Stimulated activated CD4-positive, alpha-beta T cell treated with anti-CD3 and anti-CD28 coated beads, Interleukin-4, amount 100 ng/mL, for 48 hours (primary cell): ENCODE measurements at regions not wholly inside any gene's neighbourhood (a gene's known extent, or its start where the extent isn't known, plus 50 kb on each side); places are given as distances from the start of the nearest gene placed in this dataset.
"Not testable (repeated sequence)": the region's sequence is repeated elsewhere in the genome, so short reads cannot be mapped to it uniquely, and the experiment has no call there.

Source experiments
- DNase-seq, 2 donors: peaks; one replicate each; pipeline ENCODE4 v3.0.0-alpha.2; 2020; ENCODE audit warnings: low read depth in 2 of 2

GRCh38 chr7:148514236-148514635 lies 76.3 kb upstream of the C7orf33 start:
- DNase-seq = no peak

- DNase-seq = no peak
Observed at GRCh38 chr7:148515237-148515636, 75.3 kb upstream of the C7orf33 start.

- no peak for DNase-seq
Observed at GRCh38 chr7:148515728-148516695, 74.6 kb upstream of the C7orf33 start.

- DNase-seq = not testable (repeated sequence)
Observed at GRCh38 chr7:148519386-148519785, 71.2 kb upstream of the C7orf33 start.

- DNase-seq = no peak
Observed at GRCh38 chr7:148521271-148521670, 69.3 kb upstream of the C7orf33 start.

- DNase-seq = no peak
Observed at GRCh38 chr7:148523550-148523949, 67.0 kb upstream of the C7orf33 start.

GRCh38 chr7:148524479-148525224 lies 65.9 kb upstream of the C7orf33 start:
- DNase-seq = no peak

- peak; percentile 90 for DNase-seq
Observed at GRCh38 chr7:148527717-148528168, 62.8 kb upstream of the C7orf33 start.

GRCh38 chr7:148535217-148535616 lies 55.3 kb upstream of the C7orf33 start:
- peak; percentile 17 to 26 for DNase-seq

- no peak for DNase-seq
Observed at GRCh38 chr7:148537435-148537834, 53.1 kb upstream of the C7orf33 start.

GRCh38 chr7:148540041-148540738 lies 50.4 kb upstream of the C7orf33 start:
- DNase-seq = no peak
